CD14-positive monocyte (primary cell): ENCODE measurements at regions not wholly inside any gene's neighbourhood (a gene's known extent, or its start where the extent isn't known, plus 50 kb on each side); places are given as distances from the start of the nearest gene placed in this dataset.

Source experiments
- DNase-seq, 3 donors: peaks; one replicate each; pipeline ENCODE4 v3.0.0-alpha.2; 2011 to 2022
- H2AFZ ChIP-seq: 2 replicates; pipeline ENCODE4 v1.6.0; 2012; ENCODE audit warnings: mild to moderate bottlenecking, low read depth, low read length, inconsistent platforms; ENCODE audit not compliant: insufficient read depth, poor library complexity, severe bottlenecking
- H3K27ac ChIP-seq, 2 donors: 1 replicate in 1 of 2; 2 replicates in 1 of 2; pipeline ENCODE4 v1.5.1; 2012 to 2013; ENCODE audit warnings: low read length in 2 of 2, control low read depth in 1 of 2, inconsistent platforms in 1 of 2, low read depth in 1 of 2, mild to moderate bottlenecking in 1 of 2
- H3K27me3 ChIP-seq, 2 donors: one replicate each; pipeline versions ENCODE4 v1.6.0 to v1.6.1; 2011 to 2013; ENCODE audit warnings: low read length in 2 of 2; ENCODE audit not compliant: control insufficient read depth in 2 of 2, insufficient read depth in 2 of 2
- H3K36me3 ChIP-seq, 2 donors: replicated peaks in 1 of 2; 1 replicate in 1 of 2; 2 replicates in 1 of 2; pipeline versions ENCODE4 v1.5.1 to v1.6.1; 2012 to 2013; ENCODE audit warnings: low read length in 2 of 2, control low read depth in 1 of 2, inconsistent platforms in 1 of 2, mild to moderate bottlenecking in 1 of 2; ENCODE audit not compliant: insufficient read depth in 2 of 2, control insufficient read depth in 1 of 2
- H3K4me1 ChIP-seq, 2 donors: 1 replicate in 1 of 2; 2 replicates in 1 of 2; pipeline versions ENCODE4 v1.5.1 to v1.6.1; 2012 to 2013; ENCODE audit warnings: low read length in 2 of 2, control low read depth in 1 of 2, inconsistent platforms in 1 of 2, mild to moderate bottlenecking in 1 of 2, moderate library complexity in 1 of 2; ENCODE audit not compliant: insufficient read depth in 2 of 2, control insufficient read depth in 1 of 2
- H3K4me2 ChIP-seq: replicated peaks from 2 replicates; pipeline ENCODE3; 2012; ENCODE audit warnings: low read length, moderate library complexity, mild to moderate bottlenecking; ENCODE audit not compliant: poor library complexity, severe bottlenecking; ENCODE audit errors: extremely low read depth
- H3K4me3 ChIP-seq, 3 experiments: fragments of 200-600 bp in 1 of 3; sonication (generic) in 1 of 3; replicated peaks in 1 of 3; 1 replicate in 2 of 3; 2 replicates in 1 of 3; pipeline ENCODE4 v1.5.1; 2011 to 2013; ENCODE audit warnings: low read length in 3 of 3, mild to moderate bottlenecking in 3 of 3, control low read depth in 2 of 3, low read depth in 2 of 3, inconsistent platforms in 1 of 3, moderate library complexity in 1 of 3
- H3K79me2 ChIP-seq: 2 replicates; pipeline ENCODE4 v1.6.0; 2012; ENCODE audit warnings: mild to moderate bottlenecking, control low read depth, inconsistent platforms, low read length, moderate library complexity; ENCODE audit not compliant: insufficient read depth
- H3K9ac ChIP-seq: 2 replicates; pipeline ENCODE4 v1.6.0; 2017; ENCODE audit warnings: low read length, mild to moderate bottlenecking; ENCODE audit not compliant: insufficient read depth, poor library complexity, severe bottlenecking
- H3K9me3 ChIP-seq, 2 donors: replicated peaks in 1 of 2; 1 replicate in 1 of 2; 2 replicates in 1 of 2; pipeline versions ENCODE4 v1.5.1 to v1.6.1; 2012 to 2013; ENCODE audit warnings: low read length in 2 of 2, control low read depth in 1 of 2; ENCODE audit not compliant: control insufficient read depth in 1 of 2, insufficient read depth in 1 of 2
- H4K20me1 ChIP-seq: 2 replicates; pipeline ENCODE4 v1.6.0; 2012; ENCODE audit warnings: mild to moderate bottlenecking, low read length, control low read depth, moderate library complexity; ENCODE audit not compliant: insufficient read depth
- H3K27ac Mint-ChIP-seq, 7 donors: one replicate each; pipeline ENCODE4 v1.8.0; 2020; ENCODE audit warnings: mild to moderate bottlenecking in 7 of 7, mixed read lengths in 7 of 7, moderate library complexity in 6 of 7, inconsistent platforms in 2 of 7
- H3K27me3 Mint-ChIP-seq, 3 donors: one replicate each; pipeline ENCODE4 v1.8.0; 2021 to 2022; ENCODE audit warnings: low read depth in 3 of 3, mild to moderate bottlenecking in 3 of 3, mixed read lengths in 3 of 3, moderate library complexity in 3 of 3, inconsistent platforms in 1 of 3
- H3K36me3 Mint-ChIP-seq, 2 donors: one replicate each; pipeline ENCODE4 v1.8.0; 2020; ENCODE audit warnings: mixed read lengths in 2 of 2, inconsistent platforms in 1 of 2, mild to moderate bottlenecking in 1 of 2
- H3K4me1 Mint-ChIP-seq: one replicate; pipeline ENCODE4 v1.8.0; 2020; ENCODE audit warnings: mild to moderate bottlenecking, mixed read lengths
- H3K4me3 Mint-ChIP-seq, 2 donors: one replicate each; pipeline ENCODE4 v1.8.0; 2020; ENCODE audit warnings: mild to moderate bottlenecking in 2 of 2, mixed read lengths in 2 of 2, moderate library complexity in 1 of 2
- H3K9me3 Mint-ChIP-seq, 7 donors: one replicate each; pipeline ENCODE4 v1.8.0; 2020 to 2022; ENCODE audit warnings: mixed read lengths in 7 of 7, mild to moderate bottlenecking in 6 of 7, moderate library complexity in 6 of 7, inconsistent platforms in 2 of 7
- CTCF ChIP-seq: fragments of 200-600 bp; IDR thresholded peaks from one replicate; pipeline ENCODE4 v1.8.0; 2022; ENCODE audit warnings: antibody characterized with exemption, mild to moderate bottlenecking
- WGBS: methylation state at CpG from one replicate; pipeline ENCODE4 v1.1.5; 2013; ENCODE audit warnings: missing lambda C conversion rate; ENCODE audit not compliant: insufficient coverage; 5-methylcytosine and 5-hydroxymethylcytosine counted together
- intact Hi-C, 2 donors: fragments of 100-400 bp; cut with micrococcal nuclease; formaldehyde crosslinking; loops; one replicate each; pipeline versions ENCODE4 v1.15.0 to v1.15.1; 2023

GRCh38 chr9:107067739-107068416 is 204.9 kb downstream of the ZNF462 start:
- H3K36me3 Mint-ChIP-seq = no peaks in the 10 kb centered on the region
- Histone ChIP-seq H2AFZ (no peak overlapping the region), H3K27me3 (peaks cover 0 to 2% of the 10 kb centered on the region in 2 donors), H3K4me3 (no peak overlapping the region), H3K4me1 (no peaks in the 10 kb centered on the region), H4K20me1 (no peaks in the 10 kb centered on the region), H3K9ac (no peak overlapping the region), H3K9me3 (no peaks in the 10 kb centered on the region), H3K79me2 (no peaks in the 10 kb centered on the region), H3K27ac (no peak overlapping the region), H3K4me2 (no peak overlapping the region), H3K36me3 (no peaks in the 10 kb centered on the region)
- H3K27ac Mint-ChIP-seq = no peak overlapping the region
- no peak for DNase-seq
- no peak overlapping the region for H3K4me3 Mint-ChIP-seq
- no peaks in the 10 kb centered on the region for H3K4me1 Mint-ChIP-seq
- 92% methylated on average over 4 of the region's 6 CpGs for WGBS
- TF ChIP-seq CTCF = no peak
- H3K27me3 Mint-ChIP-seq = peaks cover 0 to 3% (median 2%) of the 10 kb centered on the region in 3 donors
- peaks cover 0 to 7% (median 2%) of the 10 kb centered on the region in 7 donors for H3K9me3 Mint-ChIP-seq
- intact Hi-C loops = no loop called here

DNA sequence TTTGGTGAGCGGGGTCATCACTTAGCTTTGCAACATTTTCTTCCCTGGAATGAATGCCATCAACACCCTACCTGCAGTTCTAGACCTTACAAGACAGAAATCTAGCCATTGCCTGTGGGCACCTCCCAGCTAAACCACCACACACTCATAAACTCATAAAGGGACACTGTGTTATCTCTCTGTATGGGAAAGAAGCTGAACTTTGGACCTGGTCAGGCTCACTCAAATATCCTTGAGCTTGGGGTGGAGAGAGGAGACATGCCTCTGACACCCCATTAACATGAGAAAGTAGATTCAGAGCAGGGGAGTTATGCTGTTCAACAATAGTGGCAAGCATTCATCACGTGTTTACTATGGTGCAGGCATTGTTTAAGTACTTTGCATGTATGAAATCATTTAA is 205.6 kb downstream of the ZNF462 start:
- no peaks in the 10 kb centered on the region for H3K36me3 ChIP-seq
- WGBS = 80% methylated on average over 2 of the region's 2 CpGs
- H3K27me3 ChIP-seq = peaks cover 0 to 2% of the 10 kb centered on the region in 2 donors
- H3K27me3 Mint-ChIP-seq = peaks cover 0 to 3% (median 2%) of the 10 kb centered on the region in 3 donors
- DNase-seq = no peak
- H3K4me3 Mint-ChIP-seq = no peak overlapping the region
- H3K27ac ChIP-seq = no peak overlapping the region
- no peaks in the 10 kb centered on the region for H3K4me1 ChIP-seq
- H2AFZ ChIP-seq = no peak overlapping the region
- H3K36me3 Mint-ChIP-seq = no peaks in the 10 kb centered on the region
- peaks cover 0 to 7% (median 2%) of the 10 kb centered on the region in 7 donors for H3K9me3 Mint-ChIP-seq
- TF ChIP-seq CTCF = no peak
- no peak overlapping the region for H3K27ac Mint-ChIP-seq
- H3K9ac ChIP-seq = no peak overlapping the region
- no peaks in the 10 kb centered on the region for H4K20me1 ChIP-seq
- no peaks in the 10 kb centered on the region for H3K9me3 ChIP-seq
- intact Hi-C loops = no loop called here
- no peak overlapping the region for H3K4me2 ChIP-seq
- no peak overlapping the region for H3K4me3 ChIP-seq
- no peaks in the 10 kb centered on the region for H3K79me2 ChIP-seq
- no peaks in the 10 kb centered on the region for H3K4me1 Mint-ChIP-seq
